Esophagus squamous epithelium (tissue), 5 donors: ENCODE measurements at regions not wholly inside any gene's neighbourhood (a gene's known extent, or its start where the extent isn't known, plus 50 kb on each side); places are given as distances from the start of the nearest gene placed in this dataset.
"Not testable (repeated sequence)": the region's sequence is repeated elsewhere in the genome, so short reads cannot be mapped to it uniquely, and the experiment has no call there.

Source experiments
- DNase-seq: peaks from one replicate; lab custom pipeline; 2025; lab: John Stamatoyannopoulos, UW
- H3K27ac ChIP-seq, 4 donors: fragments of 200-600 bp; sonication (generic); one replicate each; pipeline ENCODE4 v1.5.1; 2016 to 2019; ENCODE audit warnings: mild to moderate bottlenecking in 1 of 4
- H3K27me3 ChIP-seq, 4 donors: fragments of 200-600 bp; sonication (generic); 1 replicate in 3 of 4; 2 replicates in 1 of 4; pipeline versions ENCODE4 v1.5.1 to v1.6.0; 2017 to 2021; ENCODE audit warnings: antibody characterized with exemption in 1 of 4
- H3K36me3 ChIP-seq, 3 donors: fragments of 200-600 bp; sonication (generic); one replicate each; pipeline ENCODE4 v1.5.1; 2016 to 2019
- H3K4me1 ChIP-seq, 3 donors: fragments of 200-600 bp; sonication (generic); one replicate each; pipeline ENCODE4 v1.5.1; 2017 to 2019
- H3K4me3 ChIP-seq, 4 donors: fragments of 200-600 bp; sonication (generic); 1 replicate in 3 of 4; 2 replicates in 1 of 4; pipeline ENCODE4 v1.5.1; 2016 to 2019; ENCODE audit warnings: mild to moderate bottlenecking in 2 of 4, moderate library complexity in 1 of 4
- H3K9me3 ChIP-seq, 3 donors: fragments of 200-600 bp; sonication (generic); one replicate each; pipeline ENCODE4 v1.5.1; 2016 to 2019
- CTCF ChIP-seq, 6 experiments: fragments of 450-650 bp in 4 of 6; fragments of 200-600 bp in 2 of 6; sonication (generic) in 2 of 6; IDR thresholded peaks; one replicate each; pipeline ENCODE4 v1.5.1; 2016 to 2019; ENCODE audit warnings: antibody characterized with exemption in 6 of 6, mild to moderate bottlenecking in 4 of 6, moderate library complexity in 4 of 6
- POLR2A ChIP-seq, 4 donors: fragments of 450-650 bp; IDR thresholded peaks; one replicate each; pipeline ENCODE4 v1.6.1; 2017; ENCODE audit warnings: antibody characterized with exemption in 4 of 4, mild to moderate bottlenecking in 4 of 4, moderate library complexity in 3 of 4
- WGBS, 2 donors: methylation state at CpG; one replicate each; pipeline ENCODE4 v1.1.5; 2018; 5-methylcytosine and 5-hydroxymethylcytosine counted together
- intact Hi-C: fragments of 100-400 bp; cut with DNase I; formaldehyde crosslinking; loops from one replicate; pipeline ENCODE4 v1.15.0; 2022
- donor health status: DM: yes; HTN: yes; CAD: no.

- no peaks in the 10 kb centered on the region for H3K27me3 ChIP-seq
- no peak for DNase-seq
- H3K9me3 ChIP-seq: no peaks in the 10 kb centered on the region
- H3K4me1 ChIP-seq: no peaks in the 10 kb centered on the region
- no peak for TF ChIP-seq POLR2A (IDR thresholded peaks at IDR 0.05)
- no peak for TF ChIP-seq CTCF (IDR thresholded peaks at IDR 0.05)
- intact Hi-C loops: no loop called here
- no peak overlapping the region for H3K27ac ChIP-seq
- no peak overlapping the region for H3K4me3 ChIP-seq
- no peaks in the 10 kb centered on the region for H3K36me3 ChIP-seq
Observed at GRCh38 chrX:6941041-6941440, 206.5 kb upstream of the STS start.

GRCh38 chrX:6932942-6933341 lies 214.6 kb upstream of the STS start:
- H3K27me3 ChIP-seq, H3K36me3 ChIP-seq, H3K27ac ChIP-seq, intact Hi-C loops, DNase-seq, H3K9me3 ChIP-seq, H3K4me3 ChIP-seq, H3K4me1 ChIP-seq: not testable (repeated sequence)
- WGBS, 2 donors: 82% methylated on average over 2 of the region's 9 CpGs; no CpG with 5 or more reads in 1 of the 2 donors

GRCh38 chrX:6930307-6930849 lies 217.1 kb upstream of the STS start:
- Histone ChIP-seq H3K4me3 (no peak overlapping the region), H3K36me3 (no peaks in the 10 kb centered on the region), H3K27me3 (no peaks in the 10 kb centered on the region), H3K4me1 (no peaks in the 10 kb centered on the region), H3K27ac (no peak overlapping the region), H3K9me3 (no peaks in the 10 kb centered on the region)
- DNase-seq: no peak
- intact Hi-C loops: no loop called here
- TF ChIP-seq POLR2A (IDR thresholded peaks at IDR 0.05): no peak
- TF ChIP-seq CTCF (IDR thresholded peaks at IDR 0.05): no peak
- 57 to 71% methylated on average over 4 of the region's 4 CpGs for WGBS, 2 donors

GRCh38 chrX:6924443-6925077 lies 223.0 kb upstream of the STS start:
- DNase-seq: no peak
- intact Hi-C loops: no loop called here
- Histone ChIP-seq H3K9me3 (no peaks in the 10 kb centered on the region), H3K27me3 (no peaks in the 10 kb centered on the region), H3K4me1 (no peaks in the 10 kb centered on the region), H3K4me3 (no peak overlapping the region), H3K36me3 (no peaks in the 10 kb centered on the region), H3K27ac (no peak overlapping the region)
- TF ChIP-seq POLR2A (IDR thresholded peaks at IDR 0.05): no peak
- 90 to 93% methylated on average over 4 to 8 of the region's 8 CpGs for WGBS, 2 donors

- TF ChIP-seq CTCF (IDR thresholded peaks at IDR 0.05) (no peak), POLR2A (IDR thresholded peaks at IDR 0.05) (no peak)
Observed at GRCh38 chrX:6917666-6918065, 229.8 kb upstream of the STS start.

GRCh38 chrX:6910218-6910617 lies 237.3 kb upstream of the STS start:
- no peaks in the 10 kb centered on the region for H3K4me1 ChIP-seq
- DNase-seq: no peak
- intact Hi-C loops: no loop called here
- no peaks in the 10 kb centered on the region for H3K36me3 ChIP-seq
- H3K9me3 ChIP-seq: no peaks in the 10 kb centered on the region
- H3K4me3 ChIP-seq: no peak overlapping the region
- no peak for TF ChIP-seq CTCF (IDR thresholded peaks at IDR 0.05)
- TF ChIP-seq POLR2A (IDR thresholded peaks at IDR 0.05): no peak
- H3K27me3 ChIP-seq: no peaks in the 10 kb centered on the region
- H3K27ac ChIP-seq: no peak overlapping the region

More at GRCh38 chrX:6917666-6918065, 229.8 kb upstream of the STS start:
- no peaks in the 10 kb centered on the region for H3K36me3 ChIP-seq
- no peak for DNase-seq
- no peak overlapping the region for H3K4me3 ChIP-seq
- no peaks in the 10 kb centered on the region for H3K4me1 ChIP-seq
- 68 to 77% methylated on average over 5 to 6 of the region's 6 CpGs for WGBS, 2 donors
- no peak overlapping the region for H3K27ac ChIP-seq
- H3K9me3 ChIP-seq: no peaks in the 10 kb centered on the region
- H3K27me3 ChIP-seq: no peaks in the 10 kb centered on the region
- intact Hi-C loops: no loop called here
